IPS DF 19.7 (cell line): ENCODE measurements at regions not wholly inside any gene's neighbourhood (a gene's known extent, or its start where the extent isn't known, plus 50 kb on each side); places are given as distances from the start of the nearest gene placed in this dataset.

ENCODE experiments used
- DNase-seq: peaks from one replicate; pipeline ENCODE4 v3.0.0-alpha.2; 2013; ENCODE audit warnings: low read depth, low spot score

GRCh38 chr18:31213641-31214040, 51.0 kb upstream of the DSC1 start:
- no peak for DNase-seq

- DNase-seq, result no peak
These were observed 54.6 kb upstream of the DSC1 start for GRCh38 chr18:31217038-31217849.

GRCh38 chr18:31218671-31219383, 56.2 kb upstream of the DSC1 start:
- DNase-seq, result no peak

- no peak for DNase-seq
These were observed 56.7 kb upstream of the DSC1 start for GRCh38 chr18:31219395-31219794.

GRCh38 chr18:31223371-31223770, 60.7 kb upstream of the DSC1 start:
- DNase-seq, result no peak

GRCh38 chr18:31225668-31226067, 63.0 kb upstream of the DSC1 start:
- DNase-seq, result peak; percentile 63

GRCh38 chr18:31227497-31228229, 65.0 kb upstream of the DSC1 start:
- DNase-seq, result no peak

GRCh38 chr18:31229829-31230228, 67.2 kb upstream of the DSC1 start:
- DNase-seq, result no peak

GRCh38 chr18:31230495-31230894, 67.8 kb upstream of the DSC1 start:
- no peak for DNase-seq

- no peak for DNase-seq
These were observed 69.4 kb upstream of the DSC1 start for GRCh38 chr18:31232013-31232412.

- no peak for DNase-seq
These were observed 70.2 kb upstream of the DSC1 start for GRCh38 chr18:31232775-31233424.

- DNase-seq, result no peak
These were observed 71.1 kb upstream of the DSC1 start for GRCh38 chr18:31233621-31234275.

- no peak for DNase-seq
These were observed 73.2 kb upstream of the DSC1 start for GRCh38 chr18:31235856-31236255.

- no peak for DNase-seq
These were observed 74.5 kb upstream of the DSC1 start for GRCh38 chr18:31237142-31237541.

GRCh38 chr18:31241425-31241824, 76.5 kb upstream of the DSG1 start:
- DNase-seq, result no peak

GRCh38 chr18:31241900-31242409, 76.0 kb upstream of the DSG1 start:
- peak; percentile 23 for DNase-seq

- no peak for DNase-seq
These were observed 74.0 kb upstream of the DSG1 start for GRCh38 chr18:31243740-31244512.

GRCh38 chr18:31244771-31245394, 73.1 kb upstream of the DSG1 start:
- no peak for DNase-seq

GRCh38 chr18:31245820-31246219, 72.1 kb upstream of the DSG1 start:
- DNase-seq, result no peak

- DNase-seq, result no peak
These were observed 71.5 kb upstream of the DSG1 start for GRCh38 chr18:31246460-31246859.
